Aorta (tissue), 5 donors: ENCODE measurements at regions not wholly inside any gene's neighbourhood (a gene's known extent, or its start where the extent isn't known, plus 50 kb on each side); places are given as distances from the start of the nearest gene placed in this dataset.
A peak's percentile ranks its signal among the peaks of the same experiment; 100 is the strongest.
"Not testable (repeated sequence)": the region's sequence is repeated elsewhere in the genome, so short reads cannot be mapped to it uniquely, and the experiment has no call there.

Experiments
- ATAC-seq: fragments of 200-7000 bp; cut with Tn5 transposase; one replicate; pipeline ENCODE4 v1.9.1; 2022; ENCODE audit warnings: moderate library complexity; ENCODE audit not compliant: low FRiP score
- DNase-seq, 2 donors: peaks; one replicate each; pipeline ENCODE4 v3.0.0-alpha.2; 2020
- H3K27ac ChIP-seq, 2 donors: one replicate each; pipeline ENCODE4 v1.5.1; 2013; ENCODE audit warnings: low read length in 2 of 2, mild to moderate bottlenecking in 2 of 2, moderate library complexity in 2 of 2, control low read depth in 1 of 2, inconsistent platforms in 1 of 2, low read depth in 1 of 2
- H3K27me3 ChIP-seq, 2 donors: one replicate each; pipeline ENCODE4 v1.6.1; 2013; ENCODE audit warnings: control low read depth in 1 of 2, low read length in 1 of 2, mild to moderate bottlenecking in 1 of 2, moderate library complexity in 1 of 2; ENCODE audit not compliant: insufficient read depth in 2 of 2, control insufficient read depth in 1 of 2
- H3K36me3 ChIP-seq, 2 donors: one replicate each; pipeline ENCODE4 v1.6.1; 2013; ENCODE audit warnings: control low read depth in 1 of 2, low read length in 1 of 2, mild to moderate bottlenecking in 1 of 2; ENCODE audit not compliant: insufficient read depth in 2 of 2, control insufficient read depth in 1 of 2
- H3K4me1 ChIP-seq, 2 donors: one replicate each; pipeline ENCODE4 v1.6.1; 2013; ENCODE audit warnings: low read length in 2 of 2, control low read depth in 1 of 2, mild to moderate bottlenecking in 1 of 2, moderate library complexity in 1 of 2; ENCODE audit not compliant: insufficient read depth in 2 of 2, control insufficient read depth in 1 of 2
- H3K4me3 ChIP-seq, 2 donors: one replicate each; pipeline ENCODE4 v1.5.1; 2013; ENCODE audit warnings: low read length in 2 of 2, control low read depth in 1 of 2, mild to moderate bottlenecking in 1 of 2
- H3K9me3 ChIP-seq: one replicate; pipeline ENCODE4 v1.6.1; 2013; ENCODE audit warnings: mild to moderate bottlenecking, low read length; ENCODE audit not compliant: control insufficient read depth
- WGBS, 2 donors: extraction: QIAGEN DNeasy Blood & Tissue Kit; methylation state at CpG; one replicate each; pipeline ENCODE4 v1.1.7; 2013; 5-methylcytosine and 5-hydroxymethylcytosine counted together
- intact Hi-C, 2 donors: fragments of 100-400 bp; cut with DNase I; formaldehyde crosslinking; loops; one replicate each; pipeline versions ENCODE4 v1.14.2 to v1.15.0; 2022
- donor health status: healthy with polysubstance abuse.
- donor health status: Bipolar disorder and iron deficiency.
- donor health status: DM: no; HTN: no; CAD: no.
- donor health status: DM: no; HTN: no; CAD: no.
- donor health status: DM: yes; HTN: yes; CAD: no.

DNA sequence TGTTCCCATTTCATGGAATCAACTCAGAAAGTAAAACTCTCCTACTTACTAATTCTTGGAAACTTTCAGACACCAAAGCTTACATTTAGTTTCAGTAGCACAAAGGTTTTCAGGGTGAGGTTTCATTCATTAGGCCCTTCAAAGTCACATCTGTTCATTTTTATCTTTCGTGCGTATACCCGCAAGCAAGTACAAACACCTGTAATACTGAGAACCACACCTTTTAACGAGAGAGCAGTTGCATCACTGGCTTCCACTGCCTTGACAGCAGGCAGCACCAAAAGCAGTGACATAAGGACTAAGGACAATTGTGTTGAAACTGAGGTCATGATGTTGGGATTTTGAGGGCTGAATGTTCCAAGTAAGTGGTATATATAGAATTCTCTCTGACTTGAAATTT lies 60.5 kb downstream of the GOLGA6L22 start:
- ATAC-seq, H3K27ac ChIP-seq, H3K4me3 ChIP-seq, H3K27me3 ChIP-seq, H3K36me3 ChIP-seq, H3K9me3 ChIP-seq, intact Hi-C loops, DNase-seq, H3K4me1 ChIP-seq: not testable (repeated sequence)
- WGBS, 2 donors = no CpG with 5 or more reads among the region's 4 CpGs

DNA sequence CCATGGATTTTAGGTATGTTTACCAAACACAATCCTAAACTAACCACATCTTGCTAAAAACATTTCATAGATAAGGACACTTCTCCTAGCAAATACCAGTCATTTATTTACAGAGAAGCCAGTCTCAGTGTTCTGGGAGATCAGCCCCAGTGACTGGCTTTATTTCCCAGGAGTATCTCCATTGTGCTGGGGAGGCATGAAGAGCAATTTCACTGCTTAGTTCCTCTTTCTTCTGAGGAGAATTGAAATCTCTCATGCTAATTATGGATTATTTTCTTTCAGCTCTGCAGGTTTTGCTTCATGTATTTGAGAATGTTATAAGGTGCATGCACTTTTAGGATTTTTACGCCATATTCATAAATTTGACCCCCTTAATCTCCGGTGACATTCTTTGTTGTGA lies 67.8 kb downstream of the GOLGA6L22 start:
- WGBS, 2 donors = no CpG with 5 or more reads among the region's 2 CpGs
- ATAC-seq = not testable (repeated sequence)

DNA sequence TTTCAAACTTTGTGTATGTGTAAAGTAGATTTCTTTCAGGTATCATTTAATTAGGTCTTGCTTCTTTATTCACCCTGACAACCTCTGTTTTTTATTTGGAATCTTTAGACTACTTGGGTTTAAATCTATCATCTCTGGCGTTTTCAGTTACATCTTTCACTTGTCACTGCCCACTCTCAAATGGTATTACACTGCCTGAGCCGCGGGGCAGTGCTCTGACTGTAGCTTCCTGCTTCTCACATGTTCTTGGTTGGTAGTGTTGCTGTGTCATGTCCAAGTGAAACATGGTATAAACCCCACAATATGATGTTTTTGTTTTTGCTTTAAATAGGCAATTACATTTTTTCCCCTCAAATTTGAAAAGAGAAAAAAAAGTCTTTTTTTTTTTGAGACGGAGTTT lies 68.3 kb downstream of the GOLGA6L22 start:
- H3K9me3 ChIP-seq, H3K36me3 ChIP-seq, intact Hi-C loops, H3K27ac ChIP-seq, ATAC-seq, H3K27me3 ChIP-seq, H3K4me3 ChIP-seq, H3K4me1 ChIP-seq: not testable (repeated sequence)
- peak in 1 of 2 donors; percentile 13 for DNase-seq
- WGBS, 2 donors = 30 to 38% methylated on average over 2 of the region's 4 CpGs

More for the DNA sequence above, 67.8 kb downstream of the GOLGA6L22 start:
- DNase-seq, H3K36me3 ChIP-seq, H3K4me1 ChIP-seq, intact Hi-C loops, H3K4me3 ChIP-seq, H3K27ac ChIP-seq, H3K27me3 ChIP-seq, H3K9me3 ChIP-seq: not testable (repeated sequence)

DNA sequence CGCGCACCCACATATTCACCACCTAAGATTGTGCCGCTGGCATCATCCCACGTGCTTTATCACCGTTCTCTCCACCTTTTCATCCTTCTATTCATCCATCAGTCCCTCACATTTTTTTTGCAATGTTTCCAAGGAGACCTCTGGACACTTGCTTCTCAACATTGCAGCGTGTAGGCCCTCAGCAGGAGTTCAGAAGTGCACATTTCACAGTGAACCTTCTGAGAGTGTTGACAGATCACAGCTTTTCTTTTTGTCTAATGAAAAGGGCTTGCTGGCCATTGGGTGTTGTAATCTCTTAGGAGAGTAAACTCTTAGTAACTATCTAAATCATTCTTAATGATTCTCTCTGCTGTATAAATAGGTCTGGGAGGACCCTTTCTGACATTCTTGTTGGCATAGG lies 70.5 kb downstream of the GOLGA6L22 start:
- H3K4me3 ChIP-seq, DNase-seq, H3K27me3 ChIP-seq, H3K4me1 ChIP-seq, H3K36me3 ChIP-seq, intact Hi-C loops, ATAC-seq, H3K9me3 ChIP-seq, H3K27ac ChIP-seq: not testable (repeated sequence)
- WGBS, 2 donors = no CpG with 5 or more reads among the region's 6 CpGs

DNA sequence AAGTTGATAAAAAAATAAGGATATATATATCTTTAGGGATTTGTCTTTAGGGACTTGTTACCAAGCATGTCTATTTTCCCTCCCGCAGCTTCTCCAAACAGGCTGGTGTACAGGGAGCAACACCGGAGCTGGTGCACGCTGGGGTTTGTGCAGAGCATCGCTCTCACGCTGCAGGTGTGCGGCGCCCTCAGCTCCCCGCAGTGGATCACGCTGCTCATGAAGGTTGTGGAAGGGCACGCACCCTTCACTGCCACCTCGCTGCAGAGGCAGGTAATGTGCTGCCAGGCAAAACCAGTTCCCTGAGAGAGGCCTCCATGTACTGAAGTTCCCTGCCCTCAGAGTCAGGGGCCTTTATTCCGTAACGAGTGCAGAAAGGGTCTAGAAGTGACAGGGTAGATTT lies 101.0 kb downstream of the GOLGA6L22 start:
- WGBS, 2 donors = 89 to 95% methylated on average over 10 to 11 of the region's 13 CpGs
- intact Hi-C loops = not testable (repeated sequence)

DNA sequence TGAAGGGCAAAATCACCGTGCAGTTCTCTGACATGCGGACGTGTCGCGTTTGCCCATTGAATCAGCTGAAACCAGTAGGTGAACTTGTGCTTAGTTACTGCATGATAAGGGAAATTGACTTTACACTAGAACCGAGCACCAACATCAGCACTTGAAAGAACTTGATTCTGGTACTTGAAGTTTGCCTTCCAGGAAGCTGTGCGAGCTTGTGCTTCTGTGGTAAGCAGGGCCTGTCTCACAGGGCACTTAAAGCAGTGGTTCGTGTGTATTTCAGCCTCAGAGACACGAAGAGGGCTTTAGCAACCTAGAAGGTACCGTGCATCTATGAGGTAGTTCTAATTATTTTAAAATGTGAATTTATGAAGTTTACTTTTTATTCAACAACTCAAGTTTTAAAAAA lies 103.0 kb downstream of the GOLGA6L22 start:
- H3K4me3 ChIP-seq, H3K36me3 ChIP-seq, H3K27ac ChIP-seq, H3K9me3 ChIP-seq, intact Hi-C loops, H3K27me3 ChIP-seq, ATAC-seq, H3K4me1 ChIP-seq, DNase-seq: not testable (repeated sequence)
- 87 to 94% methylated on average over 2 to 3 of the region's 10 CpGs for WGBS, 2 donors

More for the DNA sequence above, 101.0 kb downstream of the GOLGA6L22 start:
- H3K36me3 ChIP-seq, H3K4me1 ChIP-seq, H3K27ac ChIP-seq, DNase-seq, ATAC-seq, H3K4me3 ChIP-seq, H3K9me3 ChIP-seq, H3K27me3 ChIP-seq: not testable (repeated sequence)

DNA sequence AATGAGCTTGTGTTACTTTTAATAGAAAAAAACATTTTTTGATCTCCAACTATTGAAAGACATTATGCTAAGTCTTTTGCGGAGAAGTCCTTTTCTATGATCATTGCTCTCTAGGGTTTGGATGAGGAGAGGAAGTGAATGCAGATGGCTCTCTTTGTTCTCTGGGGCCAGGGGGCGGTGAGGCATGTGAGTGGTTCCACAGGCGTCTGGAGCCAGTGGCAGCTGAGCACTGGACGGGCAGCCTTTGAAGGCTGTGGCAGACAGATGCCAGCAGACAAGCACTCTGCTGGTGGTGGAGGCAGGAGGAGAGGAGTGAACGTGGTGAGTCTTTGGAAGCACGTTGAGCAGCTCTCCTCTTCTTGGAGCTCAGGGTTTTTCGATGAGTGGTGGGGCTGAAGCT lies 107.8 kb downstream of the GOLGA6L22 start:
- H3K36me3 ChIP-seq, ATAC-seq, intact Hi-C loops, H3K9me3 ChIP-seq, H3K4me1 ChIP-seq, H3K4me3 ChIP-seq, DNase-seq, H3K27ac ChIP-seq, H3K27me3 ChIP-seq: not testable (repeated sequence)
- no CpG with 5 or more reads among the region's 7 CpGs for WGBS, 2 donors

DNA sequence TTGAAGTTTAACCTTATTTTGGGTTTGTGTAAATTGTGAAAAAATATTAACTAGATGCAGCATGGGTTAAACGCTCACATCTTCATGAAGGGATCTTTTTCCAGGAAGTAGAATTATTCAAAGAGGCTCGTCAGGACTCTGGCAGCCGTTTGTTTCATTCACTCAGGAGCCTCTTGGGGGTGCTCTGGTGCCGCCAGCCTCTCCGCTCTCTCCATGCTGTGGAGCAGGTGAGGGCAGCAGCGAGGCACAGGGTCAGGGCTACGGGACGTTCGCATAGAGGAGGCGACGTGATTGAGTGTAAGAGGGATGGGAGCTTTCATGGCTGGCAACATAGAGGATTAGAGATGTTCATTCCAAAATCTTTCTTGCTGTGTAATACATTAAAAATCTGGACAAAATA lies 110.8 kb downstream of the GOLGA6L22 start:
- H3K36me3 ChIP-seq, intact Hi-C loops, DNase-seq, H3K4me1 ChIP-seq, H3K27ac ChIP-seq, H3K4me3 ChIP-seq, H3K9me3 ChIP-seq, H3K27me3 ChIP-seq: not testable (repeated sequence)
- no CpG with 5 or more reads among the region's 11 CpGs for WGBS, 2 donors
- peak; percentile 59 for ATAC-seq

DNA sequence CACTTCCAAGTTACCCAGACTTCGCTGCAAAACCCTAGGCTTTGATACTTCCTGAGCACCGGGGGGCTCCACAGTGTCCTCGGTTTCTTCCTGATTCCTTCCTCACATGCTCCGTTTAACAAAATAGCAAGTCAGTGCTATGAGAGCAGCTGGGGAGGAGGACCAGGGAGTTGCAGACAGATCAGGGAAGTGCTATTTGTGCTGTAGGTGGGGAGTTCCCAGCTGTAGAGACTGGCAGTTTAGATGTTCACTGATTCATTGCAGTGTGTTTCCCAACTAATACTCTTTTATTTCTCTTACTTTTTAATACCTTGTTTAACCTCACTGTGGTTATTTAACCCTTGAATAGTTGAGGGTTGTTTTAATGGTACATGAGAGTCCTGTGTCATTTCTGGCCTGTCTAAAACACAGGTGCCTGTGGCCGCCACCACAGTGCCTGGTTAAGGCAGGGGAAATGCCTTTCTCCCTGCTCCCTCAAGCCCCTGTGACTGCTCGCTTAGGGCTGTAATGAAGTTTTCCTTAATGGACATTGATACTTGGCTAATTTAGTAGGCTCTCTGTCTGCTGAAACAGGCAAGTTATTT lies 113.5 kb downstream of the GOLGA6L22 start:
- intact Hi-C loops, H3K27me3 ChIP-seq: not testable (repeated sequence)

More for the DNA sequence above, 113.5 kb downstream of the GOLGA6L22 start:
- not testable (repeated sequence) for DNase-seq, ATAC-seq, H3K4me1 ChIP-seq, H3K36me3 ChIP-seq, H3K4me3 ChIP-seq, H3K9me3 ChIP-seq, H3K27ac ChIP-seq
- WGBS, 2 donors = 73 to 96% methylated on average over 2 to 3 of the region's 6 CpGs
